NCI-H345 treated with DMSO at 0.1 percent for 48 hours (cell line): ENCODE measurements at regions not wholly inside any gene's neighbourhood (a gene's known extent, or its start where the extent isn't known, plus 50 kb on each side); places are given as distances from the start of the nearest gene placed in this dataset.
"Not testable (repeated sequence)": the region's sequence is repeated elsewhere in the genome, so short reads cannot be mapped to it uniquely, and the experiment has no call there.

ENCODE experiments used
- DNase-seq: peaks from one replicate; lab custom pipeline; 2025; ENCODE audit not compliant: unreplicated experiment; lab: John Stamatoyannopoulos, UW

- DNase-seq, result not testable (repeated sequence)
Observed at GRCh38 chr5:67889870-67890269, 325.7 kb upstream of the PIK3R1 start.

DNA sequence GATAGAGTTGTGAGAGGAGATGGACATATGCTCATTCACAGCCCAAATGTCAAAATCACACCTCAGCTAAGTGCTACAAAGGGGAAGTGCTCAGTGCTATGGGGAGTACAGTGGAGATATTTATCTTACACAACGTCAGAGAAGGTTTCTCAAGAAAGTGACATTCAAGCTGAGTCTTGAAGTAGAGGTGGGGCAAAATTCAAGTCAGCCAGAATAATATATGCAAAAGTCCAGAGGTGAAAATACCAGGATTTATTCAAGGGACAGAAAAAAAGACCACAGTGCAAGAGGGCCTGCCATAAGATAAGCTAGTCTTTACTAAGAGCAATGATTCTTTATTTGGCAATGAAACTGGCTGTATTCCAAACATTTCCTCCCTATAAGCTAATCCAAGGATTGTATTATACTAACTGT lies 327.8 kb upstream of the PIK3R1 start:
- no peak for DNase-seq

DNA sequence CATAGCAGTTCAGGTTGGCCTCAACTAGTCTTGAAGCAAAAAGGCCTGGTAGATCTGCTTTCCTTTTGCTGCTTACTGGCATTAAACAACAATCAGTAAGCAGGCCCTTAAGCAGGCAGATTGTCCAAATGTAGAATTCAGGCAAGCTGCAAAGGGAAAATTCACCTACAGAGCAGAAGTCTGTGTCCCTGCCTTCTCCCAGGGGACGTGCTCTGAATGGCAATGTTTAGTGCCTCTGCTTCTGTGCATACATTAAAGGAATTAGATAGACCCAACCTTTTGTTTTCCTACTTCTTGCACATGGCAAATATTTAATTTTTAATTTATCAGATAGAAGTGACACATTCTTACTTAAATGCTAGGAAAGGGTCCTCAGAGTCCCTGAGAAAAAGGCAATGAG lies 328.8 kb upstream of the PIK3R1 start:
- no peak for DNase-seq

DNA sequence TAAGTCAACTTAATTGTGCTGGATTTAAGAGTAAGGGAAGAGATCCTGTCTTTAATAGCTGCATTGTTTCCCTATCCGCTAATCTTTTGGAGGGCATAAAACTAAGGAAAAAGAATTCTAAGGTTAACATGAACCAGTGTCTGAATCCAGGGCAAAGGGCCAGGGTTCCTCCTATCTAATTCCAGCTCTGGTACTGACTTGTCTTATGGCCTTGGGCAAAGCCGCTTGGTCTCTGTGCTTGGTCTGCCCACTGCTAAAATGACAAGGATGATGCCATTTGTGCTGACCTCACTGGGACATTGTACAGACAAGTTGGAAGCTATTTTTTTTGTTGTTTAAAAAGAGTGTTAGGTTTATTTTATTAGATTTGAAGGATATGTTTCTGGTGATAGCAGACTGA lies 334.7 kb upstream of the PIK3R1 start:
- DNase-seq, result no peak

DNA sequence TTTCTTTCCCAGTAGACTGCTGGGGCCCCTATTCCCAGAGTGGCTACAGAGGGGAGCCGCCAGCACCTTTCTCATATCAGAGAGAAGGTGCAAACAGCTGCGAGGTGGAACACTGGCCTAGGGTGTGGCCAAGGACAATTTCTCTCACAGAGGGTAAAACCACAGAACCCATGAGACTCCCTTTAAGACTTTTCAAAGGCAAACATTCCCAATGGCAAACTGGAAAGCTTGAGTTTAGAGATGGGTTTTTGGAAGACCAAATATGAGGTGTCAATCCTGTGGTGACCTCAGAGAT lies 335.1 kb upstream of the PIK3R1 start:
- DNase-seq, result no peak

DNA sequence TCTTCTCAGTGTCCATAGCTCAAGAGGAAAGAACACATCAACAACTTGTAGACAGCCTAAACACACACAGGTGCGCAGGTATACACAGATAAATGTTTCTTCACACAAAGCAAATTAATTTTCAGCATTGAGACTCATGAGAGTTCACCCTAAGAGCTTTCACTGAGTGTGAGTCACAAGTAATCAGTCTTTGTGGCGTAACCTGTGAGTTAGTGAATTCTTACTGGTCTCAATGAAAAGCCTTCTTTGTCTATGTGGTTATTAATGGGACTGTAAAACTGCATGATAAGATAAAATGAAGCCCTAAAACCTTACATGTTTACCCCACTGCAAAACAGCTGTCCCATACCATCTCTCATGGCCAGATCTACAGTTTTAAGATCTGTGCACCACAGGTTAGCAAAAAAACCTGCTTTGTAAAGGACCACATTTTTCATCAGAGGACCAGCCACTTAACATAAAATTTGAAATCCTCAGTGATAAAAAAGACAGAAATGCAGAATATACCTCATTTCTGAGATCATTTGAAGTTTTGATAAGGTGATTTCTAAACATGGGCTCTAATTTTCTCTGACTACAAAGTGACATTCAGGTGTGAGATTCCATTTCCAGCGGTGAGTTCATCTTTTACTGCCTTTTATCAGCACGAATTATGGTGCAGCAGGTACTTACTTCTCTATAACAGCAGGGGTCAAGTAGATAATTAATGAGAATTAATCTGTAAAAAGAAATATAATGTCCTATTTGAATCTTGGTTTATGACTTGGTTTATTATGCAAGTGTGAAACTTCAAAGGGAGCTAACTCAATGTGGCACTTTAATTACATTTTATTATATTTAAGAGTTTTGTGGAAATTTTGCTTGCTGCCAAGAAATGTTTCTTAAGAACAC lies 335.7 kb upstream of the PIK3R1 start:
- DNase-seq, result no peak

DNA sequence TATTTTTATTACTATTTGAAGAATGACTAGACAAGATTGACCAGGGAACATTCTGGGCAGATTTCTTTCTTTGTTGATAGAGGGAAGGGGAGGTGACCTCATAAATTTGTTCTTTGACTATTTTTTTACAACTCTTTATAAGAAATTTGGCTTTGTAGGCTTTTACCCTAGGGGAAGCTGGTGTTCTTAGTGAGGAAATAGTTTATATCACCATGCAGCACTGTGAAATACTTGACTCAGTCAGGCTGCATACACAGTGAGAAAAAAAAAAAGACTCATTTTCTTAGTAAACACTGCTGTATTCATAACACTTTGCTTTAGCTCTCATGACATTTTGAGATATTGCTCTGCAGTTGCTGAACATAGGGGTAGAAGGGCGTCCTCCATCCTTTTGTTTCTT lies 336.6 kb upstream of the PIK3R1 start:
- DNase-seq, result no peak

- DNase-seq, result no peak
Observed at GRCh38 chr5:67876371-67876770, 339.2 kb upstream of the PIK3R1 start.

DNA sequence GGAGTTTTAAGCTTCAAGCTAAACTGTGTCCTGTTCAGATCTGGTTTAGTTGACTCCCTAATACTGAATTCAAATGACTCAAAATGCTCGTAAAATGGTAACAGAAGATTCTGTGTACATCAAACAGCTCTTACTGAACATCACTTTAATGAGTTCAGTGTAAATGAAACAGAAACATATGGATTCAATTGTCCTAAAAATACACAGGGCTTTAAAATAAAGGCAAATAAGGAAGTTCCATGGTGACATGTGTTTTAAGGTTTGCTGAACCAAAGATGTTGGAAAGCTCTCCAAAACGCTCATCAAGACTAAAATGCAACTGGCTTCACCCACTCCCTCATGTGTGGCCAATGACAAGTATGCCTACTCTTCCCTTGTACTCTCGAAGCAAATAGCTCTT lies 340.0 kb upstream of the PIK3R1 start:
- DNase-seq, result no peak

DNA sequence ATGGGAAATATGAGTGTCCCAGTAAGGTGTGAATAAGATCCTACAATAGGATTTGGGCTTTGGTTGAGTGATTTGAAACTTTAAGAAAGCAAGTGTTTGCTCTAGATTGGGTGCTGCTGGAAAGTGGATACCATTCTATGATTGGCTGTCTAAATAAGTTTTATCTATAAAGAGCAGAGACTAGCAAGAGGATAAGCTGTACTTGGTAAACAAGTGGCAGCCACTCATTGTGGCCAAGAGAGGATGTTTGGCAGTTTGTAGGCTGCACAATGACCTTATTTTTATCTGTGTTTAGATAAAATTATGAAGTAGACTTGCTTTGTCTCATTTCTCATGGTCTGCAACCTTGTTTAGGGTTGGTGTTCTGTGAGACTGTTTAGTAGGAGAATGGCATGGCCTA lies 341.6 kb upstream of the PIK3R1 start:
- no peak for DNase-seq

GRCh38 chr5:67870662-67871061 lies 344.9 kb upstream of the PIK3R1 start:
- DNase-seq, result no peak

GRCh38 chr5:67864335-67864734 lies 351.2 kb upstream of the PIK3R1 start:
- not testable (repeated sequence) for DNase-seq

GRCh38 chr5:67858471-67859031 lies 357.0 kb upstream of the PIK3R1 start:
- DNase-seq, result no peak

DNA sequence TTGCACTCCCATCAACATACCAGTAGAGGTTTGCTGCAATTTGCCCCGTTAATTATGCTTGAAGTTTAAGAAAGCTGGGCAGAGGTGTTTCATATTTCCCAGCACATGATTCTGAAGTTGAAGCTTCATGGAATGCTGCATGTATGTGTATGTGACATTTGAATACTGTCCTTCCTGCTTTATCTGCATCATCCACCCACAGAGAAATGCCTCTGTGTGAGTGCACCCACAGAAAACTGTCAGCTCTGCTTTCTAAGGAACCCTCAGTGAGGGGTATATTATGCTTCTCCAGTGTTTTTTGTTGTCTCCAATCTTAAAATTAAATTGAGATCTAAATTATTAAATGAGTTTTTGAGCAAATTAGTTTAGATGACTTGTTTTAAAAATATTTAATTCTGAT lies 358.1 kb upstream of the PIK3R1 start:
- no peak for DNase-seq

- DNase-seq, result no peak
Observed at GRCh38 chr5:67855523-67855922, 360.0 kb upstream of the PIK3R1 start.

DNA sequence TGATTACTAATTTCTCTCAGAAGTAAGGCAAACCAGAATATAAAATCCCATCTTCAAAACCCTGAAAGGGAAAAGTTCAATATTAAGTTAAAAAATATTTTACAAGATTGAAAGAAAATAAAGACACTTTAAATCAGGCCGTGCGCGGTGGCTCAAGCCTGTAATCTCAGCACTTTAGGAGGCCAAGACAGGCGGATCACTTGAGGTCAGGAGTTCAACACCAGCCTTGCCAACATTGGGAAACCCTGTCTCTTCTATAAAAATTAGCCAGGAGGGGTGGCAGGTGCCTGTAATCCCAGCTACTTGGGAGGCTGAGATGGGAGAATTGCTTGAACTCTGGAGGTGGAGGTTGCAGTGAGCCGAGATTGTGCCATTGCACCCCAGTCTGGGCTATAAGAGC lies 364.6 kb upstream of the PIK3R1 start:
- DNase-seq, result not testable (repeated sequence)

DNA sequence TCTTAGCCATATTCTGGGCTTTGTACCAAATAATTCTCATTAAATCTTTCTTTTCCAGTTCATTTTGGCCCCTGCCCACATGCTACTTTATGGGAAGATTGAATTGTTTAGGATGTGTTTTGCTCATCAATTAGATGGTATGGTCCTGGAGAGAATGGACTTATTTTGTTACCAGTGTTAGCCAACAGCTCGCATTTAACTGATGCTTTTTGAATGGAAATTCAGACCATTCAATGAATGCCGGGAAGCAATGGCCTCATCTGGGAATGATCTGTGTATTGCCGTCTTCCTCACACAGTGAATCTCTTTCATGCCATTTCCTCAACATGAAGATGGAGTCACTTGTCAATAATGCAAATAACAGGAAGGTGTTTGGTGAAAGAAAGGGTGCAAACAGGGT lies 370.6 kb upstream of the PIK3R1 start:
- DNase-seq, result no peak

DNA sequence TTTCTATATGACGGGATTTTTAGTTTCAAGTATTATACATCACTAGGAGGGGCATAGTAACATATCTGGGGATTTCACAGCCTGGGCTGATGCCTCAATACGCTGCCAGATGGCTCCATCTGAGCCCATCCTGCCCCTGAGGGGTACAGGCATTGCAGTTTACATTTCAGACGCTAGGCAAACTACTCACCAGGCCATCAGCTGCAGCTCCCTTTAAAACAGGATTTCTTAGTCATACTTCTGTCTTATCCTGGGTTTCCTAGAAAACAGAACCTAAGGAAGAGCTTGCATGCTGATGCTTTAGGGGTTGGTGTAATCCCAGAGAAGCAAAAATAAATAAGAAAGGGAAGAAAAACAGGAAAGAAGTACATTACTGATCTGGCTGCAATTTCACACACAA lies 372.8 kb upstream of the PIK3R1 start:
- DNase-seq, result no peak

- not testable (repeated sequence) for DNase-seq
Observed at GRCh38 chr5:67837225-67837624, 378.3 kb upstream of the PIK3R1 start.

DNA sequence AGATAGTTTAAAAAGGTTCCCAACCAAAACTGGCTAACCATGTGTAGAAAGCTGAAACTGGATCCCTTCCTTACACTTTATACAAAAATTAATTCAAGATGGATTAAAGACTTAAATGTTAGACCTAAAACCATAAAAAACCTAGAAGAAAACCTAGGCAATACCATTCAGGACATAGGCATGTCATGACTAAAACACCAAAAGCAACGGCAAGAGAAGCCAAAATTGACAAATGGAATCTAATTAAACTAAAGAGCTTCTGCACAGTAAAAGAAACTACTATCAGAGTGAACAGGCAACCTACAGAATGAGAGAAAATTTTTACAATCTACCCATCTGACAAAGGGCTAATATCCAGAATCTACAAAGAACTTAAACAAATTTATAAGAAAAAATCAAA lies 379.1 kb upstream of the PIK3R1 start:
- not testable (repeated sequence) for DNase-seq

- DNase-seq, result no peak
Observed at GRCh38 chr5:67831048-67831447, 384.5 kb upstream of the PIK3R1 start.

DNA sequence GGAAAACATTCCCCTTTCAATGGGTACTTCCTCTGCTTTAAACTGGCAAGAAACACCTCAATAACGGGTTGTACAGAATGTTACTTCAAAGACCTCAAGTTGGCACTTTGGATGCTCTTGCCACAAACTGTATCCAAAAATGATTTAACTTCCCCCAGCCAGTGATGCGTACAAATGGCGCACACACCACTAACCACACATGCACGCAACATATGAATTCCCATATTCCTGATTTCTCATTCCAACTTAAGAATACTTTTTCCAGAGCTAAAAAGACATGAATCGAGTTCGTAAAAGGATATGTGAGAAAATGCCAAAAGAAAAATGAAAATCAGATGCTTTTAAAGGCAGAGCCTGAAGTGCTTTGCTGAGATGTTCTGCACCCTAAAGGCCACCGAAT lies 388.0 kb upstream of the PIK3R1 start:
- no peak for DNase-seq

GRCh38 chr5:67824852-67825251 lies 390.7 kb upstream of the PIK3R1 start:
- DNase-seq, result no peak
